Stimulated activated CD4-positive, alpha-beta T cell treated with anti-CD3 and anti-CD28 coated beads, Interleukin-15, amount 100 ng/mL, for 48 hours (primary cell): ENCODE measurements at regions not wholly inside any gene's neighbourhood (a gene's known extent, or its start where the extent isn't known, plus 50 kb on each side); places are given as distances from the start of the nearest gene placed in this dataset.
"Not testable (repeated sequence)": the region's sequence is repeated elsewhere in the genome, so short reads cannot be mapped to it uniquely, and the experiment has no call there.

Source experiments
- DNase-seq, 2 donors: peaks; one replicate each; pipeline ENCODE4 v3.0.0-alpha.2; 2020; ENCODE audit warnings: low read depth in 2 of 2

DNA sequence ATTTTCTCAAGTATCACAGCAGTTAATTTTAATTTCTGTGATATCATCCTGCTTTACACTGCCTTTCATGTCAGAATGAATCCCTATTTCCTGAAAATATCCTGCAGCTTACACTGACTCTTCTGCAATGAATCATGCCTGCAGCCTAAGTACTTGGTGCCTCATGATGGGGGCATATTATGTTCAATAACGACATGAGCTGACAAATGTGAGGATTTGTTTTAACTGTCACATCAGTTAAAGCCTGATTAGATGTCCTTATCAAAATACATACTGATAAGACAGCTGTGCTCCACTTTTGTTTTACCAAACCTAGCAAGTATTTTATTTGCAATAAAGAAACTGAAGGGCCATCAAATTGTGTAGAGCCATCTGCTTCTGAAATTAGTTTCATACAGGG lies 359.9 kb upstream of the AGA start:
- DNase-seq = no peak

DNA sequence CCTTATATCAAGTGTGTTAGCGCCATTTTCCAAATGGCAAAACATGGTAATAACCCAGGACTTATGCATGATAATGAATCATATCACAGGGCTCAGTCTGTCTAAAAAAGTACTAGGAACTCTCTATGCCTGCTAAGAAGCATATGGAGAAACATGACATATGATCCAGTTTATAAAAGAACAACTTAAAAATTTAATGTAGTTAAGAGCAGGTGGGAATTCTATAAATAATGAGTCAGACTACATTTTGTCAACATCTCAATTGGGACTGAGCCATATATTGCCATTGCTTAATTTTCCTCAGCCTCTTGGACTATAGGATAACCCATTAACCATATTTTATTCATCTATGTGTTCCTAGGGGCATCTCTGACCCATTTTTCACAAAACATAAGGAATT lies 360.4 kb upstream of the AGA start:
- no peak for DNase-seq

GRCh38 chr4:177803151-177803550 lies 360.9 kb upstream of the AGA start:
- DNase-seq = no peak

- DNase-seq = no peak
Observed at GRCh38 chr4:177809791-177810190, 367.6 kb upstream of the AGA start.

GRCh38 chr4:177810220-177810619 lies 368.0 kb upstream of the AGA start:
- no peak for DNase-seq

GRCh38 chr4:177818392-177818791 lies 376.2 kb upstream of the AGA start:
- DNase-seq = not testable (repeated sequence)

GRCh38 chr4:177826973-177827372 lies 384.7 kb upstream of the AGA start:
- no peak for DNase-seq

DNA sequence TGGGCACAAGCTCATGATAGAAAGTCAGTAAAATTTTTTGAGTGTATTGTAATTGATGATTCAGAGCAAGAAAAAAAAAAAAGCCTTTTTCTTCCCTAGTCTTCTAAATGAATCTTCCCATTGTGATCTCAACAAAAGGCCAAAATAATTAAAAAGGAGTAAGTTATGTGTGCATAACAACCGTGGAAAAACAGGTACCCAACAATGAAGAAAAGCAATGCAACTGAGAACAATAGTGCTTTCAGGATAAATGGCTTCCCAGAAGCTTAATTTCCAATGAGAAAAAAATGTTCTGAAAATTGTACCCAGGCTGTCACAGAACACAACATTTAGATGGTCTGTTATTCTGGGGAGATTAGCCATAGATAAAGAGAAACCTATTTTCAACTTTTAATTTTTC lies 399.0 kb upstream of the AGA start:
- DNase-seq = no peak

- DNase-seq = no peak
Observed at GRCh38 chr4:177853229-177853628, 411.0 kb upstream of the AGA start.

DNA sequence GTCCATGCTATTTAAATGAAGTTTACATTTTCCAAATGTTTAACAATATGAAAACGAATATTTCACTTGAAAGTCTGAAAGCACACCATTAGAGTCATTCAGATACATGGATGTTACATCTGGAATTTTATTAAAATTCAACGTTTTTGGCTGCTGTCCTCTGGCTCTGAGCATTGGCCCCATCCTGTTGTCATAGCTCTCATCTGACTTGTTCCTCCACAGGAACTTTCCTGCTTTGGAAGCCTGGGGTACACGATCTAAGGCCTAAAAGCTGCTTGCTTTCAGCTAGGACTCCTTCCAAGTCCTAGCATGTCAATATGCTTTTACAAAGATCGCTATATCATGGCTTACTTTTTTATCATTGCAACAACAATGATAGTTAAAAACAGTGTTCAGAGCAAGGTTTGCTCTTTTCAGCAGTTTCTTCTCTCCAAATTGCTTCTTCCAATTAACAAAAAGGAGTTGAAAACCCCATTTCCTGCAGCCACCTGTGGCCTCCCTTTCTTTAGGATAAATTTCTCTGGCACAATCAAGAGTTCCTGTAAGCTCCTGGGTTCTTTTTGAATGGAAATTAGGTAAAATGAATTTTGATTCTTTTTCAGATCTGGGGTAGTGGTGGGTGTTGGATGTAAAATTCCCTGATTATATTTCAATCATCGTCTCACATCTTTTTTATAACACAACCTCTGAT lies 413.4 kb upstream of the AGA start:
- no peak for DNase-seq

DNA sequence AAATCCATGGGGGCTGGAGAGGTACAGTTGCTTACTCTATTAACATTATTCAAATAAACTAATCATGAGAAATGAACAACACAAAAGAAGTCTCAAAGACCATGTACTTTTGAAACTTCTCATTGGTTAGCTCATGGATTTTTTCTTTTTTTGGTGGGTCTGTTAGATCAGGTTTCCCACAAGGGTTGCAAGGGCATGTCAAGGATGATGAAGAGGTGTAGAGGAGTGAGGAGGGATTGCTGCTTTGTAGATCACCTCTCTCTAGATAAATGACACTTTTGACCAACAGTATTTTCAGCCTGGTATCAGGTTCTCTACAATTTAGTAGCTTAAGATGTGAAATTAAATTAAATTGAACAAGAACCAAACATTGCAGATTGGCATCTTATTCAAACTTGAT lies 417.9 kb upstream of the AGA start:
- DNase-seq = no peak

- DNase-seq = no peak
Observed at GRCh38 chr4:177861551-177862094, 419.4 kb upstream of the AGA start.

- DNase-seq = no peak
Observed at GRCh38 chr4:177862541-177863176, 420.4 kb upstream of the AGA start.

GRCh38 chr4:177879851-177880250 lies 437.6 kb upstream of the AGA start:
- no peak for DNase-seq

DNA sequence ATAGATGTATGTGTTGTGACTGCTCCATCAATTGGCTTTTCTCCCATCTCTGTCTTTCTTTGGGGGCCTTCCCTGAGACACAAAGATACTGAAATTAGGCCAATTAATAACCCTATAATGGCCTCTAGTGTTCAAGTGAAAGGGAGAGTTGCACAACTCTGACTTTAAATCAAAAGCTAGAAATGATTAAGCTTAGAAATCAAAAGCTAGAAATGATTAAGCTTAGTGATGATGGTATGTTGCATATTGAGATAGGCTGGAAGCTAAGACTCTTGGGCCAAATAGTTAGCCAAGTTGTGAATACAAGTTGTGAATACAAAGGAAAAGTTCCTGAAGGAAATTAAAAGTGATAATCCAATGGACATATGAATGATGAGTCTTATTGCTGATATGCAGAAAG lies 452.9 kb upstream of the AGA start:
- no peak for DNase-seq

DNA sequence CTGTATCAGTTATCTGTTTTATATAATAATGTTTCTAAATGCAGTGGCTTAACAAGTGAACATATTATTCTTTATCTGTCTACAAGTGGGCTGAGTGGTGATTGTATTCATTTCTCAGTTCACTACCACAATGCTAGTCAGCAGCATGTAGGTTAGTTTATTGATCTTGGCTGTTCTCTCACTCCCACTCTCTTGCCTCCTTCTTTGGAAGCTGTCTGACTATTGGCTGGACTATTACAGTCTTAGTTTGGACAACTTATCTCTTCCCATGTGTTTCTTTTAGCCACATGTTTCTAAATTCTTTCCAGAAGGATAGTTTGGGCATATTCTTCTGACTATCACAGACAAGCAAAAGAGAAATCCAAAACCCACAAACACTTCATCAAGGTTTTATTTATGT lies 459.5 kb upstream of the AGA start:
- no peak for DNase-seq

- DNase-seq = no peak
Observed at GRCh38 chr4:177902386-177902785, 460.1 kb upstream of the AGA start.

- no peak for DNase-seq
Observed at GRCh38 chr4:177907736-177908424, 465.6 kb upstream of the AGA start.

DNA sequence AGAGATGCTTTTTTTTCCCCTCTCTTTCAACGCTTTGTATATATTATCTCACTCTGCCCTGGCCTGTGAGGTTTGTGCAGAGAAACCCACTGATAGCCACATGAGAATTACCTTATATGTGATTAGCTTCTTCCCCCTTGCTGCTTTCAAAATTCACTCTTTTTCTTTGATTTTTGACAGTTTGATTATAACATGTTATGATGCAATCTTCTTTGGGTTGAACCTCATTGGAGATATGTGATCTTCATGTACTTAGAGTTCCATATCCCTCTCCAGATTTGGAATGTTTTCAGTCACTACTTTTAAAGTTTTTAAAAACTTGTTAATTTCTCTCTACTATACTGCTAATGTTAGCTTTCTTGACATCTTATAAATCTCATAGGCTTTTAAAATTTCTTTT lies 479.5 kb upstream of the AGA start:
- no peak for DNase-seq

- no peak for DNase-seq
Observed at GRCh38 chr4:177923888-177924287, 481.7 kb upstream of the AGA start.

- no peak for DNase-seq
Observed at GRCh38 chr4:177937041-177937440, 494.8 kb upstream of the AGA start.

GRCh38 chr4:177938226-177938625 lies 496.0 kb upstream of the AGA start:
- DNase-seq = no peak

GRCh38 chr4:177945268-177945667 lies 503.0 kb upstream of the AGA start:
- no peak for DNase-seq
